NCI-H460 (cell line): ENCODE measurements at regions not wholly inside any gene's neighbourhood (a gene's known extent, or its start where the extent isn't known, plus 50 kb on each side); places are given as distances from the start of the nearest gene placed in this dataset.
"Not testable (repeated sequence)": the region's sequence is repeated elsewhere in the genome, so short reads cannot be mapped to it uniquely, and the experiment has no call there.

ENCODE experiments used
- DNase-seq: peaks from one replicate; pipeline ENCODE4 v3.0.0-alpha.2; 2016; ENCODE audit warnings: low read depth; ENCODE audit errors: extremely low read depth

GRCh38 chr4:117533501-117533900 lies 448.1 kb upstream of the TRAM1L1 start:
- no peak for DNase-seq

- DNase-seq = no peak
Measured at GRCh38 chr4:117545039-117545438, 459.7 kb upstream of the TRAM1L1 start.

- no peak for DNase-seq
Measured at GRCh38 chr4:117549524-117549923, 464.1 kb upstream of the TRAM1L1 start.

- DNase-seq = no peak
Measured at GRCh38 chr4:117550085-117550484, 464.7 kb upstream of the TRAM1L1 start.

GRCh38 chr4:117560329-117560728 lies 474.0 kb upstream of the NDST3 start:
- peak; percentile 6 for DNase-seq

GRCh38 chr4:117574085-117574484 lies 460.2 kb upstream of the NDST3 start:
- DNase-seq = no peak

- DNase-seq = no peak
Measured at GRCh38 chr4:117575850-117576249, 458.4 kb upstream of the NDST3 start.

- DNase-seq = no peak
Measured at GRCh38 chr4:117577686-117578311, 456.5 kb upstream of the NDST3 start.

GRCh38 chr4:117588771-117589170 lies 445.5 kb upstream of the NDST3 start:
- no peak for DNase-seq

GRCh38 chr4:117596917-117597480 lies 437.3 kb upstream of the NDST3 start:
- no peak for DNase-seq

GRCh38 chr4:117599393-117599792 lies 434.9 kb upstream of the NDST3 start:
- not testable (repeated sequence) for DNase-seq

GRCh38 chr4:117600936-117601335 lies 433.4 kb upstream of the NDST3 start:
- DNase-seq = not testable (repeated sequence)

- no peak for DNase-seq
Measured at GRCh38 chr4:117610706-117611308, 423.5 kb upstream of the NDST3 start.

GRCh38 chr4:117621673-117622072 lies 412.6 kb upstream of the NDST3 start:
- DNase-seq = no peak

GRCh38 chr4:117623326-117623725 lies 411.0 kb upstream of the NDST3 start:
- no peak for DNase-seq

- DNase-seq = no peak
Measured at GRCh38 chr4:117626664-117627063, 407.6 kb upstream of the NDST3 start.

- no peak for DNase-seq
Measured at GRCh38 chr4:117634716-117635115, 399.6 kb upstream of the NDST3 start.

- no peak for DNase-seq
Measured at GRCh38 chr4:117637347-117637746, 396.9 kb upstream of the NDST3 start.

- no peak for DNase-seq
Measured at GRCh38 chr4:117640836-117641235, 393.4 kb upstream of the NDST3 start.

- no peak for DNase-seq
Measured at GRCh38 chr4:117641519-117641918, 392.8 kb upstream of the NDST3 start.

- no peak for DNase-seq
Measured at GRCh38 chr4:117654079-117654478, 380.2 kb upstream of the NDST3 start.

GRCh38 chr4:117660668-117661067 lies 373.6 kb upstream of the NDST3 start:
- no peak for DNase-seq
